NT2/D1 (cell line): ENCODE measurements at regions not wholly inside any gene's neighbourhood (a gene's known extent, or its start where the extent isn't known, plus 50 kb on each side); places are given as distances from the start of the nearest gene placed in this dataset.

Experiments used
- SUZ12 ChIP-seq: IDR thresholded peaks from 2 replicates; pipeline ENCODE4 v1.6.1; 2011; ENCODE audit not compliant: insufficient read length, insufficient read depth; ENCODE audit errors: extremely low read depth
- ZNF274 ChIP-seq: IDR thresholded peaks from 2 replicates; pipeline ENCODE4 v1.6.1; 2011; ENCODE audit warnings: mild to moderate bottlenecking, low read depth, low read length

DNA sequence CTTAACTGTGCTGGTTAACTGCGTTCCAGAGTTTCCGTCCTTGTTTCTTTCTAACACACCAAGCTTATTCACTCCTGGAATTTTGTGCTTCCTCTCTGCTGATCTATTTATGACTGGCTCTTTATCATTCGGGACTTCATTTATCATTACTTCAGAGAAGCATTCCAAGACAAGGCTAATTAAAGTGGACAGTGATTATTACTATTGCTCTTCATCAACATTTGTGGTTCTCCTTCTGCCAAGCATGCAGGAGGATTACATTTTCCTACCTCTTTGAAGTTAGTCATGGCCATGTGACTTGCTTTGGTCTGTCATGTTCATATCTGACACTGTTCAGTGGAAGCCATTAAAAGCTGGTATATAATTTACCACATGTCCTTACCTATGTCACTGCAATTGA is 172.4 kb upstream of the AGR3 start:
- TF ChIP-seq ZNF274: no peak
- no peak for TF ChIP-seq SUZ12
